ENCODE measurements at regions not wholly inside any gene's neighbourhood (a gene's known extent, or its start where the extent isn't known, plus 50 kb on each side); places are given as distances from the start of the nearest gene placed in this dataset.
A peak's percentile ranks its signal among the peaks of the same experiment; 100 is the strongest.

DNA sequence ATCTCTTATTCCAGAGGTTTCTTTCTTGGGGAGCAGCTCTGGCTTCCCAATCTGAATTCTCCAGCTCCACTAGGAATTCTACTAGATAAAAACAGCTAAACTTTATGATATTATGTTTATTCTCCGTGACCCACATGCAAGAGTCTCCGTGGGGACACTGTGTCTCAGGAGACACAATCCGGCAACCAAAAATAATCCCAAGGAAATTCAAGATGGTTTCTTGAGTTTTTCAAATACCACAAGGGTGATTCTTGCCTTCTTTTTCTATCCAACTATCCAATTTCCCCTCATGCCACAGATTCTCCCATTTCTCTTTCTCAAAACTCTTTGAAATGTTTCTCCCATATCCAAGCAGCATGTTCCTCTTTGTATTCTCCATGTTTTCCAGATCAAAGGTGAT lies 103.1 kb downstream of the FAS start:
- DNase-seq, result no peak

GRCh38 chr10:89092981-89093380 lies 102.4 kb downstream of the FAS start:
- DNase-seq, result no peak

DNA sequence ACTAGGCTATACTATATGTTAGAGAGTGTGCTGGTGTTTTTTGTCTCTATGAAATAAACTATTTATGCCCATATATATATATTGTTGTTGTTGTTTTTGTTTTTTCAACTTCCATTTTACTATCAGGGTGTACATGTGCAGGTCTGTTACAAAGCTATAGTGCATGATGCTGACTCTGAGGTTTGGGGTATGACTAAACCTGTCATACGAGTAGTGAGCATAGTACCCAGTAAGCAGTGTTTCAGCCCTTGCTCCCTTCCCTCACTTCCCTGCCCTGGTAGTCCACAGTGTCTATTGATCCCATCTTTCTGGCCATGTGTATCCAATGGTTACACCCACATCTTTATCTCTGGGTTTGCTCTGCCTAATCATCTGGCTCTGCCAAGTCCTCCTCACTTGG lies 101.8 kb downstream of the FAS start:
- DNase-seq, result no peak

GRCh38 chr10:89091496-89091895 lies 100.9 kb downstream of the FAS start:
- no peak for DNase-seq

DNA sequence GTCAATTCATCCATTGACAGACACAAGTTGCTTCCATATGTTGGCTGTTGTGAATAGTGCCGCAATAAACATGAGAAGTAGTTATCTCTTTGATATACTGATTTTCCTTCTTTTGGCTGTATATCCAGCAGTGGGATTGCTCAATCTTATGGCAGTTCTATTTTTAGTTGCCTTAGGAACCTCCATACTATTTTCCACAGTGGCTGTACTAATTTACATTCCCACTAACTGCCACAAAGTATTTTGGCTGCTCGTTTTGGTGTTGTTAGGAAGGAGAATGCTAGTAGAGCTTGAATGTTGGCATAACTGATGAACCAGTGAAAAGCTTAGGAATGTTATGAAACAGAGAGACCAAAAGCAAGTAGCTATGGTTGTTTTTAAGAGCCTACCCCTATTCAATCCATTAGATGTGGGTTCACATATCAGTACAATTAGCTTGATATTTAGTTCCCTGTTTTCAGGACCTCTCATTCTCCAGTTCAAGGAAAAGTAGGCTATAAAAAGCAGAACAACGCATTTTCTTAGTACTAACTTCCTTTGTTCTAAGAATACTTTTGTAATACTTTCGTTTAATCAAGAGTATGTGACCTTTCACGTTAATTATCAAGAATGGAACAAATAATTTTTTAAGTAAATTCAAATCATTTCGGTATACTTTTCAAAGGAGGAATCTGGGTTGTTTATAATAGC lies 100.3 kb downstream of the FAS start:
- no peak for DNase-seq

- peak; percentile 79 for DNase-seq
Observed at GRCh38 chr10:89086801-89087521, 96.4 kb downstream of the FAS start.

DNA sequence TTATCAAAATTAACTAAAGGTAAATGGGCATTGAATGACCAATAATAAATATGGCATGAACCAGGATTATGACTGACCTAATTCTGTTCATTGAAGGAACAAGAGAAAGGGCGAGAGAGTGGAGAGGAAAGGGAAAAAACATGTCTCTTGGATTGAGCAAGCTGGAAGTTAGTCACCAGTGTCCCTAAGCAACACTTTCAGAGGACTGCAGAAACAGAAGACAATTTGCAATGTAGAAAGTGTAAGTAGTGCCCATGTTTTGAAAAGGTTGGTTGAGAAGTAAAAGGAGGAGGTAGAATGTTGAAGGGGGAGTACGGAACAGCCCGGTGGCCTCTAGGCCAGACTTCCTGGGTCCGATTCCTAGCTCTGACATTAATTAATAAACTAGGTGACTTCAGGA lies 94.6 kb downstream of the FAS start:
- no peak for DNase-seq

DNA sequence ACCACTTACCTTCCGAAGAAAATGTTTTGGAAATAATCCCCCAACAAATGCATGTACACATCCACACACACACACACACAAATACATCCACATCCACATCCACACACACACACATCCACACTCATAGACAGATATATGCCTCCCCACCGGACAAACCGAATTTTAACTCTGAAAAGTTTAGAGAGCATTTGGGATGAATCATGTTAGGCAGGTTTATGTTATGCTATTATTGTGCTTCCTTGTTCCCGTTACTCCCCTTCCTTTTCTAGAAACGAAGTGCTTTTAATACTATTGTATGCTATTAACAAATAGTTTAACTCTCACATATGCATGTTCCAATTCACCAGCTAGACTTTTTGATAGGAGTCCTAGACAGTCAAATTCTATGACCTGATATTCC lies 91.5 kb downstream of the FAS start:
- DNase-seq, result no peak

DNA sequence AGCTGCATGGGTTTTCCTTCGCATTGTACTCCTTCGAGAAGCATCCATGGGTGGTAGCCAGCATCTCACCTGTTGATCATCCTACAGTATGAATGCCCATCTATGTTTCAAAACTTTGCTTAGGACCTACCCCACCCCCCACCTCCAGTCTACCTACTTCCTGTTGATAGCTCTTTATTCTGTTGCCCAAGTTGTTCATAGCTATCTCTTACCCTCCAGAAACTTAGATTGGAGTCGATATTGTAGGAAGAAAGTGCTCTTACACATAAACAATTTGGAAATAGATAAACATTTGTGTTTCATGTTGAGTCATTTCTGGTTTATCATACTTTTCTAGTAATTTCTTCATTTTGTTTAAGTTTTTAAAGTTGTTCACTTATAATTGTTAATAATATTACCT lies 90.1 kb downstream of the FAS start:
- DNase-seq, result no peak

GRCh38 chr10:89079961-89080360 lies 89.4 kb downstream of the FAS start:
- DNase-seq, result no peak

GRCh38 chr10:89078724-89079672 lies 88.4 kb downstream of the FAS start:
- DNase-seq, result no peak

GRCh38 chr10:89076120-89076519 lies 85.5 kb downstream of the FAS start:
- no peak for DNase-seq

DNA sequence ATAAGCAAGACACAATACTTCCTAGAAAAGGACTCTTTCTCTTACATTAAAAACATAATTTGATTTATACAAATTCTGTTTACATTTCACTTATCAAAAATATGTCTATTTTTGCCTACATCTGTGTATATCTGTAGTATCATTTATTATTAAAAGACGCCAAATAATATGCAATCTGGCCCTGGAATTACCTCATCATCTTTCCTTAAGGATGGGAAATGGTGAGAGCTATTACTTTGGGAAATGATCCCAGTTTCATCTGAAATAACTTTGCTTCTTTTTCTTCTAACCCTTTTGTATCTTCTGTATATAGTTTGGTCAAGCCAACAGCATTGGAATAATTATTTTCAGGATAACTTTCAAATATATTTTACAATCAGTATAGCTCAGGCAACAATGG lies 85.0 kb downstream of the FAS start:
- DNase-seq, result no peak

DNA sequence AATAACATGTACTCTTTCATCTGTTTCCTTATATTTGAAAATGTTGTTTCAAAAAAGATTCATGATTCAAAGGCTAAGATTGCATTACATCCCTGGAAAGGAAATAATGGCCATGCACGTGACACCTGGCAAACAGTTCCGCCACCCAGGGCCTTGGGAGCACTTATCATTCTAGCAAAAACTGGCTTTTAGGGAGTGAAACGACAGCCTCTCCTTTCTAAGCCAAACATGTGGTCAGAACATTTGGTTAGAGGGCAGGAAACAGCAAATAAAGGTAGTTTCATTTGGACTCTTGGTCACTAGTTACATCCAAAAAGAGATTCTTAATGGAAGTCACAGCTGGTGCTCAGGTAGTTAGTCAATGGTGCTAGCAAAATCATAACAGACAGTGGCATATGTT lies 83.5 kb downstream of the FAS start:
- DNase-seq, result no peak

GRCh38 chr10:89073719-89074118 lies 83.1 kb downstream of the FAS start:
- no peak for DNase-seq

DNA sequence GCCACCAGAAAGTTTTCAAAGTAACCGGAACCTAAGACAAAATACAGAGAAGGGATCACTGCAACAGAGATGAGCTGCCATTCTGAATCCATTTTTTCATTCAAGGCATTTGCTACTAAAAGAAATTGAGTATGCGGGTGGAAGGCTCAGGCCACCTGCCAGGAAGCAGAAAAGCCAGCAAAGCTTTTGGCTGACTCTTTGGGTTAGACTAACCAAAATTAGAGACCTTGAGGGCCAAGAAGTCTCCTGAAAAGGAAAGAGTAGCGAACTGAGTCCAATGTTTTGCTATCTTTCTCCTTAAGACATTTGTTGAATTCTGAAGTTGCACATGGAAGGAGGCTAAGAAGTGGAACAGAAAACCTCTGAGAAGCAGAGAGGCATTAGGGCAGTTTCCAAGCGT lies 79.0 kb downstream of the FAS start:
- no peak for DNase-seq
